NCI-H128 (cell line): ENCODE measurements at regions not wholly inside any gene's neighbourhood (a gene's known extent, or its start where the extent isn't known, plus 50 kb on each side); places are given as distances from the start of the nearest gene placed in this dataset.

Experiments
- DNase-seq: peaks from one replicate; lab custom pipeline; 2025; ENCODE audit not compliant: unreplicated experiment; lab: John Stamatoyannopoulos, UW

- no peak for DNase-seq
These were observed 109.9 kb upstream of the PAXBP1 start for GRCh38 chr21:32881458-32881857.

GRCh38 chr21:32884062-32884461 is 112.5 kb upstream of the PAXBP1 start:
- no peak for DNase-seq

GRCh38 chr21:32886339-32886738 is 114.8 kb upstream of the PAXBP1 start:
- no peak for DNase-seq

- no peak for DNase-seq
These were observed 115.5 kb upstream of the PAXBP1 start for GRCh38 chr21:32887026-32887425.

GRCh38 chr21:32888971-32889370 is 117.4 kb upstream of the PAXBP1 start:
- no peak for DNase-seq

- no peak for DNase-seq
These were observed 118.0 kb upstream of the PAXBP1 start for GRCh38 chr21:32889596-32889995.

GRCh38 chr21:32894321-32894720 is 122.8 kb upstream of the PAXBP1 start:
- DNase-seq, result no peak

- no peak for DNase-seq
These were observed 124.9 kb upstream of the OLIG2 start for GRCh38 chr21:32900814-32901213.

- DNase-seq, result no peak
These were observed 118.2 kb upstream of the OLIG2 start for GRCh38 chr21:32907521-32907920.

- DNase-seq, result no peak
These were observed 117.2 kb upstream of the OLIG2 start for GRCh38 chr21:32908534-32908933.

- no peak for DNase-seq
These were observed 116.3 kb upstream of the OLIG2 start for GRCh38 chr21:32909393-32909792.

- no peak for DNase-seq
These were observed 111.2 kb upstream of the OLIG2 start for GRCh38 chr21:32914424-32915039.

GRCh38 chr21:32915099-32915498 is 110.6 kb upstream of the OLIG2 start:
- no peak for DNase-seq

- no peak for DNase-seq
These were observed 109.6 kb upstream of the OLIG2 start for GRCh38 chr21:32916088-32916487.

- DNase-seq, result no peak
These were observed 109.1 kb upstream of the OLIG2 start for GRCh38 chr21:32916522-32917099.

GRCh38 chr21:32917362-32918135 is 108.2 kb upstream of the OLIG2 start:
- DNase-seq, result no peak

- DNase-seq, result no peak
These were observed 107.1 kb upstream of the OLIG2 start for GRCh38 chr21:32918478-32919120.

GRCh38 chr21:32920474-32920873 is 105.3 kb upstream of the OLIG2 start:
- no peak for DNase-seq

GRCh38 chr21:32921632-32922230 is 104.0 kb upstream of the OLIG2 start:
- no peak for DNase-seq

- DNase-seq, result no peak
These were observed 100.6 kb upstream of the OLIG2 start for GRCh38 chr21:32925098-32925497.

- no peak for DNase-seq
These were observed 96.1 kb upstream of the OLIG2 start for GRCh38 chr21:32929633-32930038.
